A172 (cell line): ENCODE measurements at regions not wholly inside any gene's neighbourhood (a gene's known extent, or its start where the extent isn't known, plus 50 kb on each side); places are given as distances from the start of the nearest gene placed in this dataset.
"Not testable (repeated sequence)": the region's sequence is repeated elsewhere in the genome, so short reads cannot be mapped to it uniquely, and the experiment has no call there.

Source experiments
- DNase-seq: peaks from one replicate; pipeline ENCODE4 v3.0.0-alpha.2; 2015; ENCODE audit warnings: low spot score

DNA sequence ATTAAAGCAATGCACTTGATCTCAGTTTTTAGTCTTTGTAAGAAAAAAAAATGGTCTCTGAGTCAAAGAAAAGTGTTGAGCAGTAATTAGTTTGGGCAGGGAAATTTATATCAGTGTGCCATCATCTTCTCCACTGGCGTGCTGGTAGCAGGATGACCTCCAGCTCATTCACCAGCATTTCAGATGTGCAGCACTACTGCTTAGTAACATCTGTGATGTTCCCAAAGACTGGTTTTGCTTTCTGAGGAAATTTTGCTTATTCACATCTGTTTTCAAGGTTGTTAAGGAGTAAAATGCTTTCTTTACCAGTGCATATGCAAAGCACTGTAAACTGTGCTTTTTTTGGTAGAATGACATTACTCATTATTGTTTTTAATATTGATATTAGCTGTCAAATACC lies 540.4 kb downstream of the TRAM1L1 start:
- DNase-seq: no peak

DNA sequence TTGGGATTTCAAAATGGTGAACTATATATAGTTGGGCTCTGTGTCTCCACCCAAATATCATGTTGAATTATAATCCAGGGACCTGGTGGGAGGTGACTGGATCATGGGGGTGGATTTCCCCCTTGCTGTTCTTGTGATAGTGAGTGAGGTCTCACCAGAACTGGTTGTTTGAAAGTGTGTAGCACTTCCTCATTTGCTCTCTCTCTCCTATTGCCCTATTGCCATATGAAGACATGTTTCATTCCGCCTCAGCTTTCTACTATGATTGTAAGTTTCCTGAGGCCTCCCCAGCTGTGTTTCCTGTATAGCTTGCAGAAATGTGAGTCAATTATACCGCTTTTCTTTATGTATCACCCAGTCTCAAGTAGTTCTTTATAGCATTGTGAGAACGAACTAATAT lies 545.6 kb downstream of the TRAM1L1 start:
- DNase-seq: no peak

DNA sequence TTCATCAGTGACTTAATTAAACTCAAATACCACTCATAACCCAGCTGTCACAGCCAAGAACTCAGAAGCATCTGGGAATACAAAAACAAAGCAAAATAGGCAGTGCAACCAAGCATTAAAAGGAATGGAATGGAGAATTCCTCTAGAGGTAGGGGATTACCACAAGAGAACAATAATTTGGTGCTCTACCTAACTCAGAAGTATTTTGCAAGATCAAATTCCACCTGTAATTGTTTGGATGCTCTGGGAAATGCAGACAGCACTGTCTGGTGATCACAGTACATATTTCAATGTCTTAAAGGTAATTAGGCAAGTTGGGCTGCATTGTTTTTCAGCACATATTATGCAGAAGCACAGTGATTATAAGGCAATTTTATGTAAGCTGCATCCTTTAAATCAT lies 547.5 kb downstream of the TRAM1L1 start:
- DNase-seq: no peak

DNA sequence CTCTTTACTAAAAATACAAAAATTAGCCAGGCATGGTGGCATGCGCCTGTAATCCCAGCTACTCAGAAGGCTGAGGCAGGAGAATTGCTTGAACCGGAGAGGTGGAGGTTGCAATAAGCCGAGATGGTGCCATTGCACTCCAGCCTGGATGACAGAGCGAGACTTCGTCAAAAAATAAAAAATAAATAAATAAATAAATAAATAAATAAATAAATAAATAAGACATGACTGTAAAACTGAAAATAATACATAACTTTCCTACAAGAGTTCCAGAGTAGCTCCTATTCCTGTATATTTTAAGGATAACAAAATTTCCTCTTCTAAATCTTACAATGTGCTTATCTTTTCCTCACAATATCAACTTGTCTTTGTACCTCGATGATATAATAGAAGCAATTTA lies 549.4 kb downstream of the TRAM1L1 start:
- not testable (repeated sequence) for DNase-seq

DNA sequence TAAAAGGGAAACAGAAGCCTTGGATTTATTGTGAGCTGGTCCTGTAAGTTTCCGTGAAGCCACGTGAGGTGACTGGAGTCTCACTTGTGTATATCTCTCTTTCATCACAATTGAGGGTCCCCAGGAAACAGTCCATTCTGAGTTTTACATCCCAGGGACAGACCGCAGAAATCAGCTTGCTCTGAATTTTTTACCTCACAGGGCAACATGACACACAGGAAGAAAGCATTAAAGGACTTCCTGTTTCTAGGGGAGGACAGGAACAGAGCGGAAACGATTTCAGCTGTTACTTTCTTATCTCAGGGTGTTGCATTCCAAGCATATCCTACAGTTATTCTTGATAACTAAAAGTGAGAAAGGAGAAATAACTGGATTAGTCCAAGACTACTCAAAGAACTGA lies 553.5 kb downstream of the TRAM1L1 start:
- peak; percentile 38 for DNase-seq

DNA sequence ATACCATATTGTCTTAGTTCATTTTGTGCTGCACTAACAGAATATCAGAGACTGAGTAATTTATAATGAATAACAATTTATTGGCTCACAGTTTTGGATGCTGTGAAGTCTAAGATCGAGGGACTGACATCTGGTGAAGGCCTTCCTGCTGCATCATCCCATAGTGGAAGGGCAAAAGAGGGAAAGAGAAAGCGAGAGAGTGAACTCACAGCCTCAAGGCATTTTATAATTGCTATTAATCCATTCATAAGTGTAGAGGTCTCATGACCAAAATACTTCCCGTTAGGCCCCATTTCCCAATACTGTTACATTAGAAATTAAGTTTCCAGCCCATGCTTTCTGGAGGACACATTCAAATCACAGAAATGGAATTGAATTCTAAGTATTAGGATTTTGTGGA lies 554.4 kb downstream of the TRAM1L1 start:
- DNase-seq: no peak

DNA sequence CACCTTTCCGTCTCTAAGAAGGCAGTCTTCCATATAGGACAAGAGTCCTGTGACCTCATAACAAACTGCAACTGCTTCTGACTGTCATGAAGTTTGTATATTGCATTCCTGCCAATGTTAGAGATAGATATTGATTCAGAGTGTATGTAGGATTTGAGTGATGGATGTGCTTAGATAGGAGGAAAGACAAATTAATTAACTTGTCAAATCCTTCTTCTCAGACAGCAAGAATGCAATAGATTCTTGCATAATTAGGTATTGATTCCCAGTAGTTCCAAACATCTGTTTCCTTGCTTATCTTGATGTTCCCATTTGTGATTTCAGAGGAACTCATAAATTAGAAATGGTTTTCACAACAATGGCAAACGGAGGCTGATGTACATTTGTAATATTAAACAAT lies 555.3 kb downstream of the TRAM1L1 start:
- no peak for DNase-seq

DNA sequence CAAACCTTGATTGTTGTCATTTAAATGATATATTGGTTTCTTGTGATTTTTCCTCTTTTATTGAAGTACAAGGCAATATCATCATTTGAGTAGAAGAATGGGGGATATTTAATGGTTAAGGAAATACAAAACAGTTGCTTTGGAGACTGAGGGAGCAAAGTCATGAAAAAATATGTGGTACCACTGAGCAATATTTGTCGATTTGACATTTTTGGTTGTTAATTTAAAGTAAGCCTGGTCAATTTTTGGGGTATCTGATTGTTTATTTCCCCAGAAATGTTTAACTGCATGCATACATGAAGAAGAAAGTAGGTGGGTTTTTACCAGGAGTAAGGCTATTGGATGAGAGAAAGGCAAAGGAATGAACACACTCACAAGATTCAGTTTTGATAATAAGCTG lies 556.2 kb downstream of the TRAM1L1 start:
- DNase-seq: no peak

DNA sequence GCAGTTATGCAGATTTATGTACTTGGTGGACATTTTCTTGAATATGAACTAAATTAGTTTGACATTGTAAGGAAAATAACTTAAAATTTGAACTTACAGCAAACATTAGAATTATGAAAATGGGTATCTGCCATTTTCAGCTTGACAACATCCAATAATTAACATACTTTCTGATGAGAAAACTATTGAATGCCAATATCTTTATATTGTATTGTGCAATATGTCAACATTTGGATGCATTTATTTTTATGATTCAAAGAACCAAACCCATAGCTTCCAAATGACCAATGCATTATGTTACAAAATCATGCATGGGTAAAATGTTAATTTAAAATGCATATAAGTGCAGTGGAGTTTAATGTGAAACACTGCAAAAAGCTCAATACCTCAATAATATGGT lies 562.5 kb downstream of the TRAM1L1 start:
- no peak for DNase-seq

DNA sequence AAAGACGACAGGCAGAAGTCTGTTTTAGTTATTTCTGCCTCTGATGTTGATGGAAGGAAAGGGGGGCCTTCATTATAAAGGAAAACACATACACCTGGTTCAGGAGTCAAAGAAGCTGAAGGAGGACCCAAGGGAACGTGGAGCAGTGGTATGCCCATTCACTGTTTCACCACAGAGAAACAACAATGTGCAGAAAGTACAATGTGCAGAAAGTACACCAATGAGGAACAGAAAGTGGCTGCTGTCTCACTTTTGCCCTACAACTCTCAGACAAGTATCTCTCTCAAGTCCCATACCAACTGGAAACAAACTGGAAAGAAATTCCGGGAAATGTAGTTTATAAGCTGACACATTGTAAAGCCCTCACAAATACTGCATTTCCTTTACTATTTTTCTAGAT lies 564.5 kb downstream of the TRAM1L1 start:
- DNase-seq: no peak

DNA sequence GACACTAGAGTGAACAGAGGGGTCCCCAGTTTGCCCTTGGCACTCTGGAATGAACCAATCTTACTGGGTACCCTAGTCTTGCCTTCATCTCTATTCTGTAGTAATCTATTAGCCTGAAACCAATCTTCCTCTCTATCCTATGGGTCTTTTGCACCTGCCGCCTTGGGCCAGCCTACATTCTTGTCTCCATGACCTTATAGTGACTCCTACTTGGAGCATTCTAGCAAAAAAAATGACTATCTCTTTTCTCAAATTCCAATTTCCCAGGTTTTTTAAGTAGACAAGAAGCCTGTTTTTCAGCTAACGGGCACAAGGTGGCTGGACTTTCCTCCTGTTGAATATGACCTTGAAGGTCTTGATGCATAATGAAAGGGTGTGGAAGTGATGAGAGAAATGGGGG lies 568.7 kb downstream of the TRAM1L1 start:
- no peak for DNase-seq

DNA sequence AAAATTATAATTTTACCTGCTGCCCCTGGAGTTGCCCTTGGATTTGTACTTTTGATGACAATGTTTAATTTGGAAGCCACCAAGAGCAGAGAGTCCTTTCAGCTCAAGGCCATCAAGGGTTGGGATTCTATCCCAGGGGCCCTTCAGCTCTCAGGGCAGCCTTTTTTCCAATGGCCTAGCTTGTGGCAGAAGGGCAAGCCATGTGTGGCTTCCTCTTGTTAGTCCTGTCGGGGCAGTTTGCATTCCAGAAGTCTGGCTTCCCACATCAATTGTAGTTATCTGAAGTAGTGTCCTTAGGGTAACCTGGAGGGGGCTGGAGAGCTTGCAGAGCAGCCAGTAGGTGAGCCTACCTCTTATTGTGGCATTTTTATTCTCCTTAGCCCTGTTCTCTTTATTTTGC lies 569.4 kb downstream of the TRAM1L1 start:
- no peak for DNase-seq

DNA sequence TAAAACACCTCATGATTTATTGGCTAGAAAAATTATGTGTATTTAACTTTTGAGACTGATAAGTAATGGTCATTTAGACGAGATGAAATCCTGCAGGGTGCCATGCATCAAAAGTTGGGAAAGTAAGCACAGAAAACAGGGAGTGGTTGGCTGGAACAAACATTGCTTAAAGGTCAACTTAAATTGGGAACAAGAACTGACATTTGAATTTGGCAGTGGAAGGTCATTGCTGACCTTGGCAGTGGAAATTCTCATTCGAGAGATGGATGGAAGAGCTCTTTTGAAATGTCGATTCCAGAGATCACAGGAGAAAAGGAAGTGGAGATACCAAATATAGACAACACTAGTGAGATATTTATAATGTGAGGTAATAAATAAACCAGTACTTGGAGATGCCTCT lies 572.8 kb downstream of the TRAM1L1 start:
- no peak for DNase-seq

DNA sequence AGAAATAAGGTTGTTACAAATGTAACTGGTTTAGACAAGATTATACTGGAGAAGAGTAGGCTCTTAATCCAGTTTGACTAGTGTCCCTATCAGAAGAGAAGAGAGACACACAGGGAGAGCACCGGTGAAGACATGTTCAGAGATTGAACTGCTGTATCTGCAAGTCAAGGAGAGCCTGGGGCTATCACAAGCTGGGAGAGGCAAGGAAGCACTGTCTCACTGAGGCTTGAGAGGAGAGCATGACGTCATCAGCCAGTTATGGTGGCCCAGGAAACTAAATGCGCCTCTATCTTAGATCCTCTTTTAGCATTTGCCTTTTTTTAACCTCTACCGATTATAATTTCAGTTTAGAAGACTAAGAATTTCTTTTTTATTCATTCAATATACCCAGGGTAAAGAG lies 583.4 kb downstream of the TRAM1L1 start:
- DNase-seq: peak; percentile 11

DNA sequence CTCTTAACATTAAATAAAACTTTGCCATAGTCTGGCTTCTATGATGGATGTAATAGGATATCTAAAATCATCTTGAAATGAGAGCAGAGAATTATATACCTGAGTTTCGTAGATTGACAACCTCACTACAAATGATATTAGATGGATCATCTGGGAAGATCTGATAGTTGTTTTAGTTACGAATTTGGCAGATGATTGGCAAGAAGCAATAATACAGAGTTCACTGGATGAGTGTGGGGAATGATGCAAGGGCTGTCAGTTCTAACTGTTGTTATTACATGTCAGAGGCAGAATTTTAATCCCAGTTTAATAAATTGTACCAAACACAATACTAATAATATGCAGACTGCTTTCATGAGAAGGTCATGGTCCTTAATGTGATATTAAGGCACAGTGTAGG lies 585.2 kb downstream of the TRAM1L1 start:
- DNase-seq: no peak

DNA sequence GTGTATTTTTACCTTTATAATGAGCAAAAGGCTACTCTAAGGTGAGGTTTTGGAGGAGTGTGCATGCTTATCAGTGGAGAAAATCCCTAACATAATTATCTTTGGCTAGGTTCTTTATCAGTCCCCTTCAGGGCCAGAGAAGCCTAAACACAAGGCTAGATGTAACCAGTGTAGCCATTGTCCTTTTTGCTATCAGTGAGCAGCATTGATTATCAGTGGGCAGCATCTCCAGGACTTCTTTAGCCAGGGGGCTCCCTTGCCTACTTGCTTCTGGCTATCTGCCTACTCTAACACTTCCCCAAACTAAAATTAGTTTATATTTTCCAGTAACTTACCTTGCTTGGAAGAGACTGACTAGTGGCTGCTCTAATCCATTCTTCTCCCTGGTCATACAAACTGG lies 595.6 kb downstream of the TRAM1L1 start:
- no peak for DNase-seq

DNA sequence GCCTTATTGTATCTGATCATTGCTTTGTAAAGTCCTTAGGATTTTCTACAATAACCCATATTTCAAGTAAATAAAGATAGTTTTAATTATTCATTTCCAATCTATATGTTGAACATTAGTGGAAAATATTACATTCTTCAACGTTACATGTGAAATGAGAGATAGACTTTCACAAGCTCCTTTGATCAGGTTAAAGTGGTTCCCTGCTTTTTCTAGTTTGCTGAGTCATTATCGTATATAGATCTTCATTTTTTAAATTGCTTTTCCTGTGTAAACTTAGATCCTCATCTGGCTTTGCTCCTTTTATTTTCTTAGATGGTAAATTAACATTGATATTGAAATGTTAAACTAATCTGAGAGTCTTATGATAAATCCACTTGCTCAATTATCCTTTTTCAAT lies 599.0 kb downstream of the TRAM1L1 start:
- DNase-seq: no peak

DNA sequence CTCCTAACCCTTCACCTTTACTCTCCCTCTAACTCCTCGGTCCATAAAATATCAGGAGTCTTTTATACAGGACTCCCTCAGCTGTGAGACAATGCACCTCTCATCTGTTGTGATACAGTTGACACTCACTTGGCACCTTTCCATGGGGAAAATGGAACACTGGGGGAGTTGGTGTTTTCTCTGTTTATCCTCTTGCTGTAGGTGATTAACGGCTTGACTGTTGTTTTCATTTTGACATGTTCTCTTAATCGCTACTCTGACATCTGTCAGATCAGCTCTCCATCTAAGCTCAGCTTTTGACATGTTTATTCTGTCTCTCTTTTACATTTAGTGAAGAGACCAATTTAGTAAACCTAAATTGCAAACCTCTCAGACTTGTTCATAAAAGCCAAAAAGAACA lies 604.8 kb downstream of the TRAM1L1 start:
- DNase-seq: no peak

DNA sequence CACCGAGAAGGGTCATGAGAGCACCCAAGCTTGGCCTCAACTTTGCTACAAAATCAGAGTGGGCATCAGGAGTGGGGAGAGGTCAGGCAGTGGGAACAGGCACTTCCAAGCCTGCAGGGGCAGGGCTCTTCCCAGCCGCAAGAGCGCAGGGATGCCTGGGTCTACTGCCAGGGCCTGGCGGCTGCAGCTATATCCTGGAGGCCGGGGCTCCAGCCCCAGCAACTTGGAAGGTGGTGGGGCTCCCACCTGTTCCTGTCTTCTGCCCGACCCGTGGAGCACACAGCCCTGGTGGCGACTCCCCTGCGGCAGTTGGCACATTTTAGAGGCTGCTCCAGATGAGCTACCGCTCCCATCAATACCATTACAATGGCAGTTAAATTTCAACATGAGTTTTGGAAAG lies 607.0 kb downstream of the TRAM1L1 start:
- DNase-seq: no peak

DNA sequence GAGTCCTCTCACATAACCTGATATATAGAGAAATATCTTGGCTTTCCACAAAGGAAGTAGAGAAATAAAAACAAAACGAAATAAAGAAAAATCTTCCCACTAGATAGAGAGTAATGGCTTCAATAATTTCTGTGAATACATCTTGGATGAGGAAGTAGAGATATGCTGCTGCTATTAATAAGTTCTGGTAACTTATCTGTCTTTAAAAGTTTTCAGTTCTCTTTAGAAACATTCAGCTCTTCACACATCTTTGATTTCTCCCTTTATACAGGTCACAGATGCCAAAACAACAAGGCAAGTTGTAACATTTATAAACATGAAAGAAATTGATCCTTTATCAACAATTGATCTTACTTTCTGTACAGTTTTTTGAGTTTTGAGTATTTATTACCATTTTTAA lies 615.8 kb downstream of the TRAM1L1 start:
- no peak for DNase-seq

DNA sequence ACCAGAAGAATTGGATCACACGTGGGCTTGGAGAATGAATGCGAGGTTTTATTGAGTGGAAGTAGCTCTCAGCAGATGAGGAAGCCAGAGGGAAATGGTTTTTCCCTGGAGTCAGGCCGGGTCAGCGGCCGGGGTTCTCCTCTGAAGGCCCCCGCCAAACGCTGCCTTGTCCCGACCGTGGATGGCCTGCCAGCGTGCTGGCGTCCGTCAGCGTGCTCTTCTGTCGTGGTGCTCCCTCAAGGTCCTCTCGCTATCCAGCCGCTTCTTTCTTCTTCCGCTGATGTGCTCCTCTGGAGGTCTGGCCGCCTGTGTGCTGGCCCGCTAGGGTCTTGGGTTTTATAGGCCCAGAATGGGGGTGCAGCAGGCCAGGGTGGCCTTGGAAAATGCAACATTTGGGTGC lies 632.2 kb downstream of the TRAM1L1 start:
- DNase-seq: no peak

DNA sequence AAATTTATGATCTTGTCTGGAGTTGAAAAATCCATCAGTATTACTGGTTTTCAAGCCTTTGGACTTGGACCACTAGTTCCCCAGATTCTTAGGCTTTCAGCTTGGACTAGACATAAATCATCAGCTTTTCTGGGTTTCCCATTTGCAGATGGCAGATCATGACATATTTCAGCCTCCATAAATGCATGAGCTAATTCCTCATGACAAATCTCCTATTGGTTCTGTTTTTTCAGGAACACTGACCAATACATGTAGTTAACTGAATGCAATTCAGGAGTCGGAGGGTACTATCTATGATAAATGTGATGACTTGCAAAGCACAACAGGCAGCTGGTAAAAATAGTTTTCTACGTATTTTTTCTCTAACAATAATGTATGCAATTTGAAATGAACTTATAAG lies 635.6 kb downstream of the TRAM1L1 start:
- no peak for DNase-seq

DNA sequence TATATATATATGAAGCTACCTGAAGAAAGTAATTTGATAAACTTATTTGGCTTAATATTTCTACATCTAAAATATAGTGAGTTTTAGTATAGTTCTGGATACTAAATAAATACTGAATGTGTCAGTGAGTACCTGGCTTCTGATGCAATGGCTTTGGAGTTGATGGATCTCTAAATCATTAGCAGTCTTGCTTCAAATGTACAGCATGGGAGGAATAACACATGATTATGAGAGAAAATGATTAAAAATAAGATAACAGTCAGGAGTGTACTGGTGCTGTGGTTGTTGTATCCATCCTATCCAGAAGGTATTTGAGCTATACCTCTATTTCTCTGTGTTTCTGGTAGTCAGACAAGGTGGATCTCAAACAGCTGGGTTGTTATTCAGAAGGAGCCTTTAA lies 641.3 kb downstream of the TRAM1L1 start:
- no peak for DNase-seq

DNA sequence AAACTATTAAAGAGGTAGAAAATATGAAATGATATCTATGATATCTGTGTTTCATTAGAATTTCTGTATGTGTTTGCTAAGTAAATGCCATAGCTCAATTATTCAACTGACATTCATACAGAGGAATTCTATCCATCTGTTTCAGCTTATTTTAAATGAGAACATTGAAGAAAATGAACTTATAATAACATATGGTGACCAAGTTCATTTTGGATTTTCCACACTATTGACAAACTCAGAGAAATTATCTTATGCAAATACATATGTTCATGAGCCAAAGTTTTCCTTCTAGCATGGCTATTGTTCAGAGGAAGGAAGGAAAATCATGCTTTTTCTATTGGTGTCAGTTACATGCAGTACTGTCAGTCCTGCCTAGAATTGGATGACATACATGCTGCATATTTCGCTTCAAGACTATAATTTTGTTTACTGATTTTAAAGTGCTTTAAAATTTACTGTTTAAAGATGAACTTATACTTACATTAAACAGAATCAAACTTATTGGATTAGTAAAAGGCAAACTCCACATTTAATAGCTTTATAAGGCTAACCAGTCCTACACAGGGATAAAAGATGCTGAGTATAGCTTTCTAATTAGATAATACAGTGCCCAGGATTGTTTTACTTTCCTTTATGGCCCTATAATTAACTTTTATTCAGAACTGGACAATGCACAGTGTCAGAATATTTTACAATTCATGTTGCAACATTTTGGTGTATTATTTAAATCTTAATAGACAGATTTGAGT lies 646.2 kb downstream of the TRAM1L1 start:
- DNase-seq: no peak
